Retinal pigment epithelial cell (primary cell): ENCODE measurements at regions not wholly inside any gene's neighbourhood (a gene's known extent, or its start where the extent isn't known, plus 50 kb on each side); places are given as distances from the start of the nearest gene placed in this dataset.

Experiments used
- DNase-seq: peaks from one replicate; pipeline ENCODE4 v3.0.0-alpha.2; 2010; ENCODE audit warnings: low read depth
- H3K4me3 ChIP-seq: 2 replicates; pipeline ENCODE4 v1.5.1; 2011; ENCODE audit warnings: mild to moderate bottlenecking, low read length, control low read depth, moderate library complexity
- CTCF ChIP-seq: conservative IDR thresholded peaks from 2 replicates; pipeline ENCODE4 v1.5.1; 2011; ENCODE audit warnings: low read depth, low read length, control low read depth, inconsistent platforms

GRCh38 chr9:129317179-129318011 is 139.3 kb upstream of the IER5L start:
- no peak overlapping the region for H3K4me3 ChIP-seq
- DNase-seq, result no peak
- TF ChIP-seq CTCF, result no peak

- no peak overlapping the region for H3K4me3 ChIP-seq
- no peak for TF ChIP-seq CTCF
- no peak for DNase-seq
Measured at GRCh38 chr9:129316281-129317030, 138.4 kb upstream of the IER5L start.

- no peak overlapping the region for H3K4me3 ChIP-seq
- no peak for DNase-seq
- TF ChIP-seq CTCF, result no peak
Measured at GRCh38 chr9:129313331-129313955, 135.4 kb upstream of the IER5L start.

GRCh38 chr9:129312251-129313122 is 134.4 kb upstream of the IER5L start:
- DNase-seq, result no peak
- H3K4me3 ChIP-seq, result no peak overlapping the region
- TF ChIP-seq CTCF, result no peak

- no peak overlapping the region for H3K4me3 ChIP-seq
- no peak for DNase-seq
- TF ChIP-seq CTCF, result no peak
Measured at GRCh38 chr9:129311643-129312042, 133.6 kb upstream of the IER5L start.

GRCh38 chr9:129310666-129311350 is 132.7 kb upstream of the IER5L start:
- no peak for DNase-seq
- no peak for TF ChIP-seq CTCF
- H3K4me3 ChIP-seq, result no peak overlapping the region
